ENCODE measurements at regions not wholly inside any gene's neighbourhood (a gene's known extent, or its start where the extent isn't known, plus 50 kb on each side); places are given as distances from the start of the nearest gene placed in this dataset.

- ChIA-PET POLR2A (no interaction called here), CTCF (ENCODE audit: low intra/inter-chr PET ratio) (no interaction called here)
- intact Hi-C loops (cut with micrococcal nuclease) (no loop called here), in situ Hi-C loops (cut with MboI) (no loop called here)
- H3K4me3 ChIP-seq: no peak overlapping the region
- no peak overlapping the region for H3K27ac ChIP-seq (ENCODE audit: extremely low read depth, low read depth, low read length)
- H3K9ac ChIP-seq (ENCODE audit: insufficient read depth in 1 of 2, low read depth in 2 of 2, low read length in 2 of 2): no peak overlapping the region
- no peaks in the 10 kb centered on the region for H4K20me1 ChIP-seq (replicated peaks; ENCODE audit: control insufficient read depth, insufficient read depth, low read length)
- no peak overlapping the region for H2AFZ ChIP-seq (ENCODE audit: low read depth, low read length)
- H3K4me2 ChIP-seq (ENCODE audit: insufficient read depth, low read length): no peak overlapping the region
- H3K36me3 ChIP-seq (ENCODE audit: control insufficient read depth, insufficient read depth, low read length): no peaks in the 10 kb centered on the region
- 3% methylated on average over 5 of the region's 5 CpGs for WGBS (ENCODE audit: insufficient coverage, low coverage, missing lambda C conversion rate)
- H3K4me1 ChIP-seq (replicated peaks in 1 of 2; ENCODE audit: control insufficient read depth in 2 of 2, insufficient read depth in 2 of 2, low read length in 2 of 2): no peaks in the 10 kb centered on the region
- no peaks in the 10 kb centered on the region for H3K9me1 ChIP-seq (ENCODE audit: control insufficient read depth, insufficient read depth, low read length)
- no peak for FAIRE-seq
- no peak for ATAC-seq
- no peaks in the 10 kb centered on the region for H3K9me3 ChIP-seq (replicated peaks; ENCODE audit: control insufficient read depth, insufficient read depth, low read depth, low read length)
- H3K27me3 ChIP-seq (ENCODE audit: control insufficient read depth in 2 of 2, insufficient read depth in 2 of 2, low read length in 2 of 2): no peaks in the 10 kb centered on the region
- DNase-seq (ENCODE audit: extremely low read depth in 1 of 4, low spot score in 3 of 4): no peak
- no peaks in the 10 kb centered on the region for H3K79me2 ChIP-seq (ENCODE audit: control insufficient read depth, insufficient read depth, low read length)
- BruUV-seq (replicated peaks): no TSS peak
- TF ChIP-seq SUPT5H (IDR thresholded peaks at IDR 0.05) (no peak), SMAD1 (IDR thresholded peaks at IDR 0.05; ENCODE audit: low read depth, low read length, partially characterized antibody) (no peak), MTA2 (IDR thresholded peaks at IDR 0.05; ENCODE audit: low read depth) (no peak), PRPF4 (IDR thresholded peaks at IDR 0.05; ENCODE audit: insufficient read depth, low read depth, low read length, poor library complexity, severe bottlenecking) (no peak), ATF1 (CRISPR knock-in tag; IDR thresholded peaks at IDR 0.05) (no peak), ATF1 (tag; IDR thresholded peaks at IDR 0.05) (no peak), ETV6 (IDR thresholded peaks at IDR 0.05; ENCODE audit: borderline replicate concordance in 1 of 2, low read depth in 2 of 2, low read length in 1 of 2) (no peak), ETV6 (CRISPR knock-in tag; IDR thresholded peaks at IDR 0.05; ENCODE audit: borderline replicate concordance) (no peak), HMGXB4 (CRISPR knock-in tag; IDR thresholded peaks at IDR 0.05) (no peak), ZNF23 (CRISPR knock-in tag; IDR thresholded peaks at IDR 0.05) (no peak), BDP1 (IDR thresholded peaks at IDR 0.05; ENCODE audit: insufficient read depth, insufficient read length) (no peak), ZNF766 (CRISPR knock-in tag; conservative IDR thresholded peaks at IDR 0.05) (no peak), JUN (IDR thresholded peaks at IDR 0.05; ENCODE audit: borderline replicate concordance, low read depth, low read length) (no peak), JUN (CRISPR knock-in tag; IDR thresholded peaks at IDR 0.05; ENCODE audit: borderline replicate concordance) (no peak), XRCC5 (IDR thresholded peaks at IDR 0.05; ENCODE audit: low read depth, low read length) (no peak)
- TF ChIP-seq, protein P1, sequence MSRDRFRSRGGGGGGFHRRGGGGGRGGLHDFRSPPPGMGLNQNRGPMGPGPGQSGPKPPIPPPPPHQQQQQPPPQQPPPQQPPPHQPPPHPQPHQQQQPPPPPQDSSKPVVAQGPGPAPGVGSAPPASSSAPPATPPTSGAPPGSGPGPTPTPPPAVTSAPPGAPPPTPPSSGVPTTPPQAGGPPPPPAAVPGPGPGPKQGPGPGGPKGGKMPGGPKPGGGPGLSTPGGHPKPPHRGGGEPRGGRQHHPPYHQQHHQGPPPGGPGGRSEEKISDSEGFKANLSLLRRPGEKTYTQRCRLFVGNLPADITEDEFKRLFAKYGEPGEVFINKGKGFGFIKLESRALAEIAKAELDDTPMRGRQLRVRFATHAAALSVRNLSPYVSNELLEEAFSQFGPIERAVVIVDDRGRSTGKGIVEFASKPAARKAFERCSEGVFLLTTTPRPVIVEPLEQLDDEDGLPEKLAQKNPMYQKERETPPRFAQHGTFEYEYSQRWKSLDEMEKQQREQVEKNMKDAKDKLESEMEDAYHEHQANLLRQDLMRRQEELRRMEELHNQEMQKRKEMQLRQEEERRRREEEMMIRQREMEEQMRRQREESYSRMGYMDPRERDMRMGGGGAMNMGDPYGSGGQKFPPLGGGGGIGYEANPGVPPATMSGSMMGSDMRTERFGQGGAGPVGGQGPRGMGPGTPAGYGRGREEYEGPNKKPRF (IDR thresholded peaks at IDR 0.05; ENCODE audit: low read depth, low read length): no peak
- TF ChIP-seq, protein P2, sequence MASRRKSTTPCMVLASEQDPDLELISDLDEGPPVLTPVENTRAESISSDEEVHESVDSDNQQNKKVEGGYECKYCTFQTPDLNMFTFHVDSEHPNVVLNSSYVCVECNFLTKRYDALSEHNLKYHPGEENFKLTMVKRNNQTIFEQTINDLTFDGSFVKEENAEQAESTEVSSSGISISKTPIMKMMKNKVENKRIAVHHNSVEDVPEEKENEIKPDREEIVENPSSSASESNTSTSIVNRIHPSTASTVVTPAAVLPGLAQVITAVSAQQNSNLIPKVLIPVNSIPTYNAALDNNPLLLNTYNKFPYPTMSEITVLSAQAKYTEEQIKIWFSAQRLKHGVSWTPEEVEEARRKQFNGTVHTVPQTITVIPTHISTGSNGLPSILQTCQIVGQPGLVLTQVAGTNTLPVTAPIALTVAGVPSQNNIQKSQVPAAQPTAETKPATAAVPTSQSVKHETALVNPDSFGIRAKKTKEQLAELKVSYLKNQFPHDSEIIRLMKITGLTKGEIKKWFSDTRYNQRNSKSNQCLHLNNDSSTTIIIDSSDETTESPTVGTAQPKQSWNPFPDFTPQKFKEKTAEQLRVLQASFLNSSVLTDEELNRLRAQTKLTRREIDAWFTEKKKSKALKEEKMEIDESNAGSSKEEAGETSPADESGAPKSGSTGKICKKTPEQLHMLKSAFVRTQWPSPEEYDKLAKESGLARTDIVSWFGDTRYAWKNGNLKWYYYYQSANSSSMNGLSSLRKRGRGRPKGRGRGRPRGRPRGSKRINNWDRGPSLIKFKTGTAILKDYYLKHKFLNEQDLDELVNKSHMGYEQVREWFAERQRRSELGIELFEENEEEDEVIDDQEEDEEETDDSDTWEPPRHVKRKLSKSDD (conservative IDR thresholded peaks at IDR 0.05; ENCODE audit: low read length): no peak
- TF ChIP-seq, protein P3, sequence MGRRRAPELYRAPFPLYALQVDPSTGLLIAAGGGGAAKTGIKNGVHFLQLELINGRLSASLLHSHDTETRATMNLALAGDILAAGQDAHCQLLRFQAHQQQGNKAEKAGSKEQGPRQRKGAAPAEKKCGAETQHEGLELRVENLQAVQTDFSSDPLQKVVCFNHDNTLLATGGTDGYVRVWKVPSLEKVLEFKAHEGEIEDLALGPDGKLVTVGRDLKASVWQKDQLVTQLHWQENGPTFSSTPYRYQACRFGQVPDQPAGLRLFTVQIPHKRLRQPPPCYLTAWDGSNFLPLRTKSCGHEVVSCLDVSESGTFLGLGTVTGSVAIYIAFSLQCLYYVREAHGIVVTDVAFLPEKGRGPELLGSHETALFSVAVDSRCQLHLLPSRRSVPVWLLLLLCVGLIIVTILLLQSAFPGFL (CRISPR knock-in tag; IDR thresholded peaks at IDR 0.05): no peak
Measured at GRCh38 chr16:60727851-60728250, 1308.4 kb downstream of the CDH8 start.
